ENCODE measurements at regions not wholly inside any gene's neighbourhood (a gene's known extent, or its start where the extent isn't known, plus 50 kb on each side); places are given as distances from the start of the nearest gene placed in this dataset.

DNA sequence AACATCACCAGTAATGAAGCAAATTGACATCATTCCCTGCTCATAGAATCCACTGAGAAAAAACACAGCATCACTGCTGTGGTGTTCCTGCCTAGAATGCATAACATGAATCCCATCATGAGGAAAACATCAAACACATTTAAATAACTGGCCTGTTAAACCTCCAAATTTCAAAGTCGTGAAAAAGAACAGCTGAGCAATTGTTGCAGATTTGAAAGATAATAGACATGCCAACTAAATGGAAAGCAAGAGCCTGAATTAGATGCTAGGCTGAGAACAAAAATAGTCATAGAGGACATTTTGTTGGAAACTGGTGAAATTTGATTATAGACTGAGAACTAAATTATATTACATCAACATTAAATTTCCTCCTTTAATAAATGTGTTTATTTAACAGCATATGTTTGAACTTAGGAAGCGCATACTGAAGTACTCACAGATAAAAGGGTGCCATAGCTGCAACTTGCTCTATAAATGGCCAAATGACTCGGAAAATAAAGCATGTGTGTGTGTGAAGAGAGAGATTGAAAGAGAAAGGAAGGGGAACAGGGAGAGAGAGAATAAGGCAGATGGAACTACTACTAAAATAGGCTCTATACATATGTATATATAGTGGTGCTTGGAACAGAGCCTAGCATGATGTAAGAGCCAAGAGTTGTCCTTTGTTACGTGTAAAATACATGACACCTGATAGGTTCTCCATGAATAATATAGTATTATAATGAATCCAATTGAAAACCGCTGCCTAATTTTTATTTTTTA, 305.0 kb upstream of the MON1B start:
- TF ChIP-seq, protein P1, sequence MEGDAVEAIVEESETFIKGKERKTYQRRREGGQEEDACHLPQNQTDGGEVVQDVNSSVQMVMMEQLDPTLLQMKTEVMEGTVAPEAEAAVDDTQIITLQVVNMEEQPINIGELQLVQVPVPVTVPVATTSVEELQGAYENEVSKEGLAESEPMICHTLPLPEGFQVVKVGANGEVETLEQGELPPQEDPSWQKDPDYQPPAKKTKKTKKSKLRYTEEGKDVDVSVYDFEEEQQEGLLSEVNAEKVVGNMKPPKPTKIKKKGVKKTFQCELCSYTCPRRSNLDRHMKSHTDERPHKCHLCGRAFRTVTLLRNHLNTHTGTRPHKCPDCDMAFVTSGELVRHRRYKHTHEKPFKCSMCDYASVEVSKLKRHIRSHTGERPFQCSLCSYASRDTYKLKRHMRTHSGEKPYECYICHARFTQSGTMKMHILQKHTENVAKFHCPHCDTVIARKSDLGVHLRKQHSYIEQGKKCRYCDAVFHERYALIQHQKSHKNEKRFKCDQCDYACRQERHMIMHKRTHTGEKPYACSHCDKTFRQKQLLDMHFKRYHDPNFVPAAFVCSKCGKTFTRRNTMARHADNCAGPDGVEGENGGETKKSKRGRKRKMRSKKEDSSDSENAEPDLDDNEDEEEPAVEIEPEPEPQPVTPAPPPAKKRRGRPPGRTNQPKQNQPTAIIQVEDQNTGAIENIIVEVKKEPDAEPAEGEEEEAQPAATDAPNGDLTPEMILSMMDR (conservative IDR thresholded peaks at IDR 0.05; ENCODE audit: low read depth, low read length), result no peak
- no peak for TF ChIP-seq EZH2phosphoT487 (IDR thresholded peaks at IDR 0.05; ENCODE audit: borderline replicate concordance, low read length)
